ENCODE measurements at regions not wholly inside any gene's neighbourhood (a gene's known extent, or its start where the extent isn't known, plus 50 kb on each side); places are given as distances from the start of the nearest gene placed in this dataset.

DNA sequence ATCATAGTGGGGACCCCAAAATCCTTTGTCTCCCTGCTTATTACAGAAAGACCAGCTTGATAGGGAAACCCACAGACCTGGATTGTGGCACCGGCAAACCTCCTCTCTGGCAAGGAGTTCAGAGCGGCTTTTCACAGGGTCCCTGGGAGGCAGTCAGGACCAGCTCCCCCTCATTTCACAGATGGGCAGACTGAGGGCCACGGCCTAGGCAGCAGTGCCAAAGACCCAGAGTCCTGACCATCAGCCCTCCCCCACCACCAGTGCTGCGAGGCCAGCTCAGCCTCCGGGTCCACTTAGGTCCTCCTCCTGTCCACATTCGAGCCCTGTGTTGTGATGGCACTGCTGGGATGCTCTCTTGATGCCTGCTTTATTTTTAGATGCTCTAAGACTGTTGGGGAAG lies 57.2 kb downstream of the CAMK2N1 start:
- no peak for TF ChIP-seq SMC3 (IDR thresholded peaks at IDR 0.05; ENCODE audit: low read depth, low read length)
- no peak for TF ChIP-seq CTCF (IDR thresholded peaks at IDR 0.05)
- no peak for TF ChIP-seq ZBTB33 (IDR thresholded peaks at IDR 0.05; ENCODE audit: borderline replicate concordance, low read depth)
- TF ChIP-seq MXI1 (IDR thresholded peaks at IDR 0.05; ENCODE audit: low read depth, low read length): no peak
- TF ChIP-seq SIN3A (IDR thresholded peaks at IDR 0.05; ENCODE audit: borderline replicate concordance, low read depth, low read length): no peak
- TF ChIP-seq MAX (IDR thresholded peaks at IDR 0.05; ENCODE audit: low read depth): no peak
- no peak for TF ChIP-seq EZH2phosphoT487 (IDR thresholded peaks at IDR 0.05; ENCODE audit: borderline replicate concordance, low read depth)
- no peak for TF ChIP-seq POLR2AphosphoS5 (IDR thresholded peaks at IDR 0.05; ENCODE audit: low read depth, low read length)
- TF ChIP-seq RXRA (IDR thresholded peaks at IDR 0.05; ENCODE audit: borderline replicate concordance, low read depth): no peak
- TF ChIP-seq RAD21 (IDR thresholded peaks at IDR 0.05; ENCODE audit: low read length): no peak
- TF ChIP-seq, protein P1, sequence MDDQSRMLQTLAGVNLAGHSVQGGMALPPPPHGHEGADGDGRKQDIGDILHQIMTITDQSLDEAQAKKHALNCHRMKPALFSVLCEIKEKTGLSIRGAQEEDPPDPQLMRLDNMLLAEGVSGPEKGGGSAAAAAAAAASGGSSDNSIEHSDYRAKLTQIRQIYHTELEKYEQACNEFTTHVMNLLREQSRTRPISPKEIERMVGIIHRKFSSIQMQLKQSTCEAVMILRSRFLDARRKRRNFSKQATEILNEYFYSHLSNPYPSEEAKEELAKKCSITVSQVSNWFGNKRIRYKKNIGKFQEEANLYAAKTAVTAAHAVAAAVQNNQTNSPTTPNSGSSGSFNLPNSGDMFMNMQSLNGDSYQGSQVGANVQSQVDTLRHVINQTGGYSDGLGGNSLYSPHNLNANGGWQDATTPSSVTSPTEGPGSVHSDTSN (IDR thresholded peaks at IDR 0.05): no peak
- TF ChIP-seq IRF3 (IDR thresholded peaks at IDR 0.05; ENCODE audit: low read depth, low read length): no peak
- no peak for TF ChIP-seq TAF1 (IDR thresholded peaks at IDR 0.05; ENCODE audit: borderline replicate concordance, low read depth, low read length)
- TF ChIP-seq RCOR1 (IDR thresholded peaks at IDR 0.05; ENCODE audit: low read length): no peak
